IPS-18a (cell line): ENCODE measurements at regions not wholly inside any gene's neighbourhood (a gene's known extent, or its start where the extent isn't known, plus 50 kb on each side); places are given as distances from the start of the nearest gene placed in this dataset.
"Not testable (repeated sequence)": the region's sequence is repeated elsewhere in the genome, so short reads cannot be mapped to it uniquely, and the experiment has no call there.

ENCODE experiments used
- H3K27ac ChIP-seq: one replicate; pipeline ENCODE4 v1.5.1; 2013; ENCODE audit warnings: low read length
- H3K27me3 ChIP-seq: one replicate; pipeline ENCODE4 v1.6.1; 2013; ENCODE audit warnings: mild to moderate bottlenecking, low read length; ENCODE audit not compliant: control insufficient read depth, insufficient read depth
- H3K36me3 ChIP-seq: one replicate; pipeline ENCODE4 v1.6.1; 2013; ENCODE audit warnings: low read depth, low read length; ENCODE audit not compliant: control insufficient read depth
- H3K4me1 ChIP-seq: one replicate; pipeline ENCODE4 v1.6.1; 2013; ENCODE audit warnings: low read depth, low read length; ENCODE audit not compliant: control insufficient read depth
- H3K4me3 ChIP-seq: one replicate; pipeline ENCODE4 v1.5.1; 2013; ENCODE audit warnings: low read length
- H3K9ac ChIP-seq: one replicate; pipeline ENCODE4 v1.6.1; 2013; ENCODE audit warnings: mild to moderate bottlenecking, low read length, moderate library complexity
- H3K9me3 ChIP-seq: one replicate; pipeline ENCODE4 v1.6.1; 2013; ENCODE audit warnings: low read depth, low read length; ENCODE audit not compliant: control insufficient read depth

GRCh38 chr17:12195418-12195817 lies 174.7 kb downstream of the MAP2K4 start:
- no peaks in the 10 kb centered on the region for H3K27me3 ChIP-seq

GRCh38 chr17:12201294-12201880 lies 180.7 kb downstream of the MAP2K4 start:
- H3K9ac ChIP-seq: no peak overlapping the region
- H3K36me3 ChIP-seq: no peaks in the 10 kb centered on the region
- no peak overlapping the region for H3K27ac ChIP-seq
- H3K4me1 ChIP-seq: no peaks in the 10 kb centered on the region
- no peaks in the 10 kb centered on the region for H3K9me3 ChIP-seq
- H3K27me3 ChIP-seq: no peaks in the 10 kb centered on the region
- no peak overlapping the region for H3K4me3 ChIP-seq

More at GRCh38 chr17:12195418-12195817, 174.7 kb downstream of the MAP2K4 start:
- H3K36me3 ChIP-seq: no peaks in the 10 kb centered on the region
- no peak overlapping the region for H3K4me3 ChIP-seq
- no peak overlapping the region for H3K27ac ChIP-seq
- no peak overlapping the region for H3K9ac ChIP-seq
- no peaks in the 10 kb centered on the region for H3K4me1 ChIP-seq
- no peaks in the 10 kb centered on the region for H3K9me3 ChIP-seq

GRCh38 chr17:12209632-12210191 lies 189.0 kb downstream of the MAP2K4 start:
- H3K27ac ChIP-seq: no peak overlapping the region
- no peaks in the 10 kb centered on the region for H3K9me3 ChIP-seq
- no peaks in the 10 kb centered on the region for H3K4me1 ChIP-seq
- no peaks in the 10 kb centered on the region for H3K27me3 ChIP-seq
- H3K36me3 ChIP-seq: no peaks in the 10 kb centered on the region
- H3K9ac ChIP-seq: no peak overlapping the region
- H3K4me3 ChIP-seq: no peak overlapping the region

- H3K4me3 ChIP-seq, H3K27me3 ChIP-seq, H3K9me3 ChIP-seq, H3K9ac ChIP-seq, H3K27ac ChIP-seq, H3K36me3 ChIP-seq, H3K4me1 ChIP-seq: not testable (repeated sequence)
Observed at GRCh38 chr17:12220714-12221439, 200.2 kb downstream of the MAP2K4 start.

GRCh38 chr17:12222392-12222791 lies 201.7 kb downstream of the MAP2K4 start:
- H3K27ac ChIP-seq: no peak overlapping the region
- no peaks in the 10 kb centered on the region for H3K27me3 ChIP-seq
- no peaks in the 10 kb centered on the region for H3K9me3 ChIP-seq
- no peaks in the 10 kb centered on the region for H3K36me3 ChIP-seq
- H3K4me3 ChIP-seq: no peak overlapping the region
- H3K9ac ChIP-seq: no peak overlapping the region
- peaks cover 8% of the 10 kb centered on the region for H3K4me1 ChIP-seq

GRCh38 chr17:12227547-12227946 lies 206.9 kb downstream of the MAP2K4 start:
- Histone ChIP-seq H3K27ac (no peak overlapping the region), H3K27me3 (no peaks in the 10 kb centered on the region), H3K9ac (no peak overlapping the region), H3K36me3 (no peaks in the 10 kb centered on the region), H3K9me3 (no peaks in the 10 kb centered on the region), H3K4me3 (no peak overlapping the region), H3K4me1 (peaks cover 1% of the 10 kb centered on the region)

GRCh38 chr17:12229335-12229734 lies 208.7 kb downstream of the MAP2K4 start:
- no peak overlapping the region for H3K27ac ChIP-seq
- no peaks in the 10 kb centered on the region for H3K36me3 ChIP-seq
- H3K9me3 ChIP-seq: no peaks in the 10 kb centered on the region
- H3K9ac ChIP-seq: no peak overlapping the region
- no peaks in the 10 kb centered on the region for H3K4me1 ChIP-seq
- H3K4me3 ChIP-seq: no peak overlapping the region
- H3K27me3 ChIP-seq: no peaks in the 10 kb centered on the region

- Histone ChIP-seq H3K9me3 (no peaks in the 10 kb centered on the region), H3K9ac (no peak overlapping the region), H3K4me3 (no peak overlapping the region), H3K27ac (no peak overlapping the region), H3K4me1 (no peaks in the 10 kb centered on the region), H3K36me3 (no peaks in the 10 kb centered on the region), H3K27me3 (no peaks in the 10 kb centered on the region)
Observed at GRCh38 chr17:12230481-12231354, 210.0 kb downstream of the MAP2K4 start.

GRCh38 chr17:12231355-12231682 lies 210.6 kb downstream of the MAP2K4 start:
- no peaks in the 10 kb centered on the region for H3K9me3 ChIP-seq
- no peak overlapping the region for H3K9ac ChIP-seq
- no peaks in the 10 kb centered on the region for H3K27me3 ChIP-seq
- H3K36me3 ChIP-seq: no peaks in the 10 kb centered on the region
- no peaks in the 10 kb centered on the region for H3K4me1 ChIP-seq
- H3K4me3 ChIP-seq: no peak overlapping the region
- H3K27ac ChIP-seq: no peak overlapping the region

- not testable (repeated sequence) for H3K4me1 ChIP-seq, H3K36me3 ChIP-seq, H3K27me3 ChIP-seq
Observed at GRCh38 chr17:12239021-12239420, 218.3 kb downstream of the MAP2K4 start.

GRCh38 chr17:12242345-12242954 lies 221.8 kb downstream of the MAP2K4 start:
- H3K4me3 ChIP-seq: no peak overlapping the region
- H3K36me3 ChIP-seq: no peaks in the 10 kb centered on the region
- H3K27ac ChIP-seq: no peak overlapping the region
- H3K9me3 ChIP-seq: no peaks in the 10 kb centered on the region
- H3K9ac ChIP-seq: no peak overlapping the region
- H3K4me1 ChIP-seq: no peaks in the 10 kb centered on the region
- H3K27me3 ChIP-seq: no peaks in the 10 kb centered on the region

More at GRCh38 chr17:12239021-12239420, 218.3 kb downstream of the MAP2K4 start:
- not testable (repeated sequence) for H3K4me3 ChIP-seq, H3K9ac ChIP-seq, H3K27ac ChIP-seq, H3K9me3 ChIP-seq
